HG02885 (cell line): ENCODE measurements at regions not wholly inside any gene's neighbourhood (a gene's known extent, or its start where the extent isn't known, plus 50 kb on each side); places are given as distances from the start of the nearest gene placed in this dataset.

Source experiments
- ATAC-seq: cut with Tn5 transposase; IDR thresholded peaks from one replicate; pipeline ENCODE4 v1.9.1; 2021; ENCODE audit warnings: mild to moderate bottlenecking; ENCODE audit not compliant: unreplicated experiment, poor library complexity

DNA sequence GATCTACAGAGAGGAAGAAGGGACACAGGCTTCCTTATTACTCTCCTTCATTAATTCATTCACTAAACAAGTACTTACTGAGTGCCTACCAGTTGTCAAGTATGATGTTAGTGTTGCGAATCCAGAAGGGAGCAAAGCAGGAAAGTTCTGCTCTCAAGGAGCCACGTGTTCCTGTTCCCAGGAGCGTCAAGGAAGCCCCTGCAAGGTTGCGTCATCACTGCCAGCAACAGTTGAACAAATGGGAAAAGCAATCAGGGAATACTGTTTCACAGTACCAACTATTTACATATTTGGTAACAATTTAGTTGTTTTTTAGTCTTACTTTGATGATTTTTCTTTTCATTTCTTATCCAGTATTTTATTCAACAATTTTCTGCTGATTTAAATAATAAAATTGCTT is 310.0 kb downstream of the FOXA2 start:
- no peak for ATAC-seq

- no peak for ATAC-seq
Observed at GRCh38 chr20:22268675-22269074, 315.7 kb downstream of the FOXA2 start.

- no peak for ATAC-seq
Observed at GRCh38 chr20:22264917-22265316, 319.5 kb downstream of the FOXA2 start.

GRCh38 chr20:22260506-22260905 is 323.9 kb downstream of the FOXA2 start:
- ATAC-seq = no peak

GRCh38 chr20:22257912-22258311 is 326.5 kb downstream of the FOXA2 start:
- ATAC-seq = no peak

DNA sequence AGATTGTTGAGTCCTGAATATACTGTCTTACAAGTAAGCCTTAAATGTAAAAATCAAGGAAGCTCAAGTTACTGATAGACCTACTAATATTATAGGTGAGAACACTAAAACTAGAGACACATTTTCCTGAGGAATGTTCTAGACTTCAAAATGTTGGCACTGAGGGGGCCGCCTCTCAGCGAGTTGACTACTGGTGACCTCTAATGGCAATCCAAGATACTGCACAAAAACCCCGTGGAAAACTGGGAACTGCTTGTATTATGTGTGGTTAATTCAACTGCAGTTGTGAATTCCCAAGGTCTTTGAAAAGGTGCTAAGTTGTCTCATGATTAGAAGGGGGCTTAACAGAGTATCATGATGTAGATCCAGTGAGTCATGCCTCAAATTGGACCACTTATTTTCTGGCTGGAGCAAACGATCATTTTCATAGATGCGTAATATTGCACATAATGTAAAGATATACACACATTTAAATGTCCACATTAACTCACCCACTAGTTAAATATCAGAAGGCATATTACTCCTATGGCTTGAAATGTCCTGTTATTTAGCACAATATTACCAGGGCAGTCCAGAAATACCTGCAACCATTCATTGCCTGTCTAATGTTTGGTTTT is 336.2 kb downstream of the FOXA2 start:
- no peak for ATAC-seq

- no peak for ATAC-seq
Observed at GRCh38 chr20:22245139-22245538, 339.2 kb downstream of the FOXA2 start.

- ATAC-seq = no peak
Observed at GRCh38 chr20:22243067-22243466, 341.3 kb downstream of the FOXA2 start.

GRCh38 chr20:22241609-22242008 is 342.8 kb downstream of the FOXA2 start:
- ATAC-seq = no peak

- no peak for ATAC-seq
Observed at GRCh38 chr20:22232923-22233322, 351.4 kb downstream of the FOXA2 start.

DNA sequence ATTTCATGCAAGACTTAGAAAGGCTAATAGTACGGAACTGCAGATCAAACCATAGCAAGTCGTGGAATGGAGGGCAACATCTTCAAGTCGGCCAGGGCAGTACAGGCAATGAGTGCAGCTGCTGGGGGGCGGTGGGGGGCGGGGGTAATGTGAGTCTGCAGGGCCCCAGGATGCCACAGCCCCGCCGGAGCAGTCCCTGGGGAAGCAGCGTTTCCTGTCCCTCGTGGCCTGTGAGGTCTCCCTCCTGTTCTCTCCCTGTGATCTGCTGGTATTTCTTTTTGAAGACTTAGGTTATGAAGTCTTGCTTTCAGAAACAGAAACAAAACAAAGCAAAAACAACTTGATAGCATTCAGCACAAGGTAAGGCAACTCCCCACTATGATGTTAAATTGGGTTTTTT is 351.9 kb downstream of the FOXA2 start:
- no peak for ATAC-seq

DNA sequence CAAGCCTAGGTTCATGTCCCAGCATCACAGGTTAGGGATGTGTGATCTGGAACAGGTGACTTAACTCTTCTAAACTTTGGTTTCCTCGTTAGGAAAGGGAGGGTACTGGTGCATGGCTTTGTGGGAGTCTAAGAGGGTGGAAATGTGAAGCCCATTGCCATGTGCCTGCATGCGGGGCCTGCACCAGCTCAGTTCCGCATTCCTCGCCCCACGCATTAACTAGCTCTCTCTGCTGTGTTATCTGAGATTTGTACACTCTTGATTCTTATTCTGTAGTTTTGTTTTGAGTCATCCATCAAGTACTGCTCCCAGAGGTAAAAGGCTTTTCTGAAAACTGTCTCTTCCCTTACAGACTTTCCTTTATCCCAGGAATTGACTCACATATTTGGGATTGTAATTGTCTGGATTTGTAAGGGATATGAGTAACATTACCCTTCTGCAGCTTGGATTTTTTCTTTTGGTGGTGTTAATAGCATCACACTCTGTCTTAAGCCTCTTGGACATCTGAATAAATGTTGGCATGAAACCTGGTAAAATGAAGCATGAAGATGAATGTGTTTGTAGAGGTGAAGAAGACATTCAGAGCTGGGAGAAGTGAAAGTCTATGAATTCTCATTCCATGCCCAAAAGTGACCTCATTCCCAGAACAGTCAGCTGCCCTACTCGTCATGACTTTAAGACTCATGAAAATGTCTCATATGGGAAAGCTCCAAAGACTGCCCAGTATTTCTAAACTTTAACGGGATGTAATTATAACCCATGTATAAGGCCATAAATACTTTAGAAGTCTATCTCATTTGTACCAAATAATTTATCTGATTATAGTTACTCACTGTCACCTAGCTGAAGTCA is 357.3 kb downstream of the FOXA2 start:
- no peak for ATAC-seq

- ATAC-seq = no peak
Observed at GRCh38 chr20:22223236-22223635, 361.1 kb downstream of the FOXA2 start.

- no peak for ATAC-seq
Observed at GRCh38 chr20:22217712-22218352, 366.5 kb downstream of the FOXA2 start.

DNA sequence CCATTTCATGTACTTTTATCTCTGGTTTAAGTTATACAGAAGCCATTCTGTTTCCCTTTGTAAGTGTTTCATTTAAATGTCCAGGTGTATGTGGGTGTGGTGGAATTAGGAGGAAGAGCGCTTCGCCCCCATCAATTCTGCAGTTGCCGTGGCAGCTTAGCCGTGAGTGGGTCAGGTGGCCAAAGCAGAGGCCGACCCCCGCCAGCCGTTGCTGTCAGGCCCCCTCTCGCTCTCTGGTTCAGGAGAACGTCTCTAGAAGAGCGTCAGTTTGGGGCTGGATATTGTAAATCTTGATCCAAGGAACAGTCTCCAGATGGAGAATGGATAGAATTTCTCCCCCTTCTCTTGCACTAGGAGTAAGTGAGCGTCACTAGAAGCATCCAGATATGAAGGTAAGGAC is 367.4 kb downstream of the FOXA2 start:
- no peak for ATAC-seq

GRCh38 chr20:22214296-22214695 is 370.1 kb downstream of the FOXA2 start:
- no peak for ATAC-seq

DNA sequence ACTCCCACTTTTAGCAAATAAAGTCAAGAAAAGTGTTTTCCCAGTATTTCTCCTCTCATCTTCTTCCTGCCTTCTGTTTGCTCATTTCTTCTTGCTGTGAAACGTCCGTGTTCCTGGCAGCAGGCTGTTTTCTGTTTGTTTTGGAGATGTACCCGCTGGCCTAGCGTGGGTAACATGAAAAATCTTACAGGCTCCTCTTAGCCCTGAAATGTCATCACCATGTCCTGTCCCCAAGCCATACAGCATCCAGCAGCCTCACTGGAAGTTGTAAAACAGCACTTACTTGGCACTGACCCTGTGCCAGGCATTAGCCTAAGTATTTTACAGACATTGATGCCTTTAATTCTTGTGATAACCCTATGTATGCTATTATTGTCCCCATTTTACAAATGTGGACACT is 371.1 kb downstream of the FOXA2 start:
- ATAC-seq = no peak

GRCh38 chr20:22207280-22207679 is 377.1 kb downstream of the FOXA2 start:
- ATAC-seq = no peak

DNA sequence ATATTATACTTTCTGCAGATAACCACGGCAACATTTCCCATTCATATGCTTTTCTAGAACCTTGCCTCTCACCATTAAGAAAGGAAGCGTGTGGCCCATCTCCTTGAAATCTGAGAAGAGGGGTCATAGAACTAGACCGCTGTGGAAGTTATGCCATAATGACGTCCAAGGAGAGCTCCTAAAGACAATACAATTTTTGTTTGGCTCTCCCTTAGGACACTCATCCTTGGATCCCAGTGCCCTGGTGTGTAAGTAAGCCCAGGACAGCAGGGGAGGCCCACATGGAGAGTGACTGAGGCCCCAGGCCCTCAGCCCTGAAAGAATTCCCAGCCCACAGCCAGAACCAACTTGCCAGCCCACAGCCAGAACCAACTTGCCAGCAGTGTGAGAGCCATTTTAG is 379.6 kb downstream of the FOXA2 start:
- ATAC-seq = no peak

- ATAC-seq = no peak
Observed at GRCh38 chr20:22182148-22182547, 402.2 kb downstream of the FOXA2 start.

DNA sequence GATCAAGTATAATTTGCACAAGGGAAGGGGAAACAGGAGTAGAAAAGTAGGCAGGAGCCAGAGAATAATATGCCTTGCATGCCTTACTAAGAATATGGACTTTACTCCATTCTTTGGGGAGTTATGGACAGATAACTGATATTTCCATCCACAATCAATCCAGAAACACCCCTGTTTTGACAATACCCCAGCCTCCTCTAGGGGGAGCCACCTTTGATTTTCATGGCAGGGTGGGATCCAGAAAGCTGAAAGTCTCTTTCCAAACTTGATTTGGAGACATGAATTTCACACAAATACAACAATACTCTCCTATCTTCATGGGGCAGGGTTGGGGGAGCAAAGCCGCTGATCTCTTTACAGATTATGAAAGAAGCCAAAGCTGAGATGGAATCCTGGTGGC is 404.1 kb downstream of the FOXA2 start:
- no peak for ATAC-seq
